Stomach smooth muscle (tissue), 2 donors: ENCODE measurements at regions not wholly inside any gene's neighbourhood (a gene's known extent, or its start where the extent isn't known, plus 50 kb on each side); places are given as distances from the start of the nearest gene placed in this dataset.

Experiments used
- H3K27ac ChIP-seq: one replicate; pipeline ENCODE4 v1.7.0; 2013; ENCODE audit warnings: mild to moderate bottlenecking, low read length, inconsistent platforms
- H3K27me3 ChIP-seq, 2 donors: one replicate each; pipeline ENCODE4 v1.7.0; 2013; ENCODE audit warnings: low read length in 2 of 2; ENCODE audit not compliant: insufficient read depth in 2 of 2, control insufficient read depth in 1 of 2
- H3K36me3 ChIP-seq, 2 donors: one replicate each; pipeline ENCODE4 v1.7.0; 2013; ENCODE audit warnings: low read length in 2 of 2; ENCODE audit not compliant: control insufficient read depth in 2 of 2, insufficient read depth in 2 of 2
- H3K4me1 ChIP-seq: one replicate; pipeline ENCODE4 v1.7.0; 2013; ENCODE audit warnings: low read length; ENCODE audit not compliant: control insufficient read depth, insufficient read depth
- H3K4me3 ChIP-seq, 2 donors: one replicate each; pipeline ENCODE4 v1.7.0; 2013; ENCODE audit warnings: low read length in 2 of 2
- H3K9ac ChIP-seq, 2 donors: one replicate each; pipeline ENCODE4 v1.7.0; 2013; ENCODE audit warnings: low read length in 2 of 2, mild to moderate bottlenecking in 1 of 2
- H3K9me3 ChIP-seq, 2 donors: one replicate each; pipeline ENCODE4 v1.7.0; 2013; ENCODE audit warnings: low read length in 2 of 2; ENCODE audit not compliant: control insufficient read depth in 2 of 2
- donor health status: healthy.
- donor health status: Pancreatic carcinoma.

- Histone ChIP-seq H3K27me3 (peaks cover 0 to 7% of the 10 kb centered on the region in 2 donors), H3K27ac (no peak overlapping the region), H3K36me3 (no peaks in the 10 kb centered on the region), H3K9me3 (no peaks in the 10 kb centered on the region), H3K4me3 (no peak overlapping the region), H3K9ac (no peak overlapping the region), H3K4me1 (no peaks in the 10 kb centered on the region)
Measured at GRCh38 chr3:193772422-193772763, 179.4 kb downstream of the OPA1 start.

GRCh38 chr3:193773266-193774220 is 180.5 kb downstream of the OPA1 start:
- Histone ChIP-seq H3K27ac (no peak overlapping the region), H3K27me3 (peaks cover 0 to 10% of the 10 kb centered on the region in 2 donors), H3K4me1 (no peaks in the 10 kb centered on the region)

GRCh38 chr3:193774272-193774915 is 181.4 kb downstream of the OPA1 start:
- Histone ChIP-seq H3K27ac (no peak overlapping the region), H3K9ac (no peak overlapping the region), H3K9me3 (no peaks in the 10 kb centered on the region), H3K36me3 (no peaks in the 10 kb centered on the region), H3K27me3 (peaks cover 0 to 12% of the 10 kb centered on the region in 2 donors), H3K4me1 (no peaks in the 10 kb centered on the region), H3K4me3 (no peak overlapping the region)

More at GRCh38 chr3:193773266-193774220, 180.5 kb downstream of the OPA1 start:
- no peak overlapping the region for H3K4me3 ChIP-seq
- no peaks in the 10 kb centered on the region for H3K9me3 ChIP-seq
- H3K9ac ChIP-seq, result no peak overlapping the region
- no peaks in the 10 kb centered on the region for H3K36me3 ChIP-seq

- Histone ChIP-seq H3K9me3 (no peaks in the 10 kb centered on the region), H3K27me3 (peaks cover 0 to 12% of the 10 kb centered on the region in 2 donors), H3K4me3 (no peak overlapping the region), H3K4me1 (no peaks in the 10 kb centered on the region), H3K36me3 (no peaks in the 10 kb centered on the region), H3K9ac (no peak overlapping the region), H3K27ac (no peak overlapping the region)
Measured at GRCh38 chr3:193774916-193775285, 181.9 kb downstream of the OPA1 start.

- no peak overlapping the region for H3K9ac ChIP-seq
- peaks cover 0 to 12% of the 10 kb centered on the region in 2 donors for H3K27me3 ChIP-seq
- no peaks in the 10 kb centered on the region for H3K9me3 ChIP-seq
- H3K4me1 ChIP-seq, result peaks cover 2% of the 10 kb centered on the region
- no peak overlapping the region for H3K27ac ChIP-seq
- H3K4me3 ChIP-seq, result no peak overlapping the region
- no peaks in the 10 kb centered on the region for H3K36me3 ChIP-seq
Measured at GRCh38 chr3:193775421-193776077, 182.5 kb downstream of the OPA1 start.

GRCh38 chr3:193776626-193777358 is 183.8 kb downstream of the OPA1 start:
- Histone ChIP-seq H3K36me3 (no peaks in the 10 kb centered on the region), H3K9ac (no peak overlapping the region), H3K4me1 (peaks cover 7% of the 10 kb centered on the region), H3K9me3 (no peaks in the 10 kb centered on the region), H3K27me3 (peaks cover 0 to 12% of the 10 kb centered on the region in 2 donors), H3K27ac (no peak overlapping the region), H3K4me3 (no peak overlapping the region)

- Histone ChIP-seq H3K4me3 (no peak overlapping the region), H3K36me3 (no peaks in the 10 kb centered on the region), H3K9me3 (no peaks in the 10 kb centered on the region), H3K4me1 (peaks cover 7% of the 10 kb centered on the region), H3K9ac (no peak overlapping the region), H3K27ac (no peak overlapping the region), H3K27me3 (peaks cover 0 to 12% of the 10 kb centered on the region in 2 donors)
Measured at GRCh38 chr3:193777524-193777923, 184.5 kb downstream of the OPA1 start.

- no peaks in the 10 kb centered on the region for H3K36me3 ChIP-seq
- no peaks in the 10 kb centered on the region for H3K9me3 ChIP-seq
- H3K9ac ChIP-seq, result no peak overlapping the region
- H3K27ac ChIP-seq, result no peak overlapping the region
- peaks cover 0 to 12% of the 10 kb centered on the region in 2 donors for H3K27me3 ChIP-seq
- peaks cover 7% of the 10 kb centered on the region for H3K4me1 ChIP-seq
- no peak overlapping the region for H3K4me3 ChIP-seq
Measured at GRCh38 chr3:193778676-193779075, 185.7 kb downstream of the OPA1 start.

- peaks cover 0 to 11% of the 10 kb centered on the region in 2 donors for H3K27me3 ChIP-seq
- peaks cover 7% of the 10 kb centered on the region for H3K4me1 ChIP-seq
- no peak overlapping the region for H3K27ac ChIP-seq
- no peak overlapping the region for H3K4me3 ChIP-seq
- no peaks in the 10 kb centered on the region for H3K36me3 ChIP-seq
- no peaks in the 10 kb centered on the region for H3K9me3 ChIP-seq
- no peak overlapping the region for H3K9ac ChIP-seq
Measured at GRCh38 chr3:193779933-193780332, 186.9 kb downstream of the OPA1 start.

GRCh38 chr3:193780397-193780796 is 187.4 kb downstream of the OPA1 start:
- H3K9me3 ChIP-seq, result no peaks in the 10 kb centered on the region

More at GRCh38 chr3:193780397-193780796, 187.4 kb downstream of the OPA1 start:
- Histone ChIP-seq H3K27me3 (peaks cover 0 to 9% of the 10 kb centered on the region in 2 donors), H3K36me3 (no peaks in the 10 kb centered on the region), H3K4me3 (no peak overlapping the region), H3K27ac (no peak overlapping the region), H3K9ac (no peak overlapping the region), H3K4me1 (peaks cover 7% of the 10 kb centered on the region)
